HG03196 (cell line): ENCODE measurements at regions not wholly inside any gene's neighbourhood (a gene's known extent, or its start where the extent isn't known, plus 50 kb on each side); places are given as distances from the start of the nearest gene placed in this dataset.

Source experiments
- ATAC-seq: cut with Tn5 transposase; IDR thresholded peaks from one replicate; pipeline ENCODE4 v1.9.1; 2021; ENCODE audit not compliant: unreplicated experiment

- ATAC-seq, result no peak
These were observed 287.4 kb downstream of the MBD2 start for GRCh38 chr18:53937037-53937436.

GRCh38 chr18:53935803-53936202, 288.7 kb downstream of the MBD2 start:
- no peak for ATAC-seq

- no peak for ATAC-seq
These were observed 289.1 kb downstream of the MBD2 start for GRCh38 chr18:53935399-53935798.

- no peak for ATAC-seq
These were observed 304.0 kb downstream of the MBD2 start for GRCh38 chr18:53920312-53921075.

- ATAC-seq, result no peak
These were observed 306.4 kb downstream of the MBD2 start for GRCh38 chr18:53918091-53918490.

- ATAC-seq, result no peak
These were observed 313.3 kb downstream of the MBD2 start for GRCh38 chr18:53911200-53911599.

- no peak for ATAC-seq
These were observed 314.8 kb downstream of the MBD2 start for GRCh38 chr18:53909668-53910067.

- ATAC-seq, result no peak
These were observed 316.5 kb downstream of the MBD2 start for GRCh38 chr18:53907921-53908320.

GRCh38 chr18:53906681-53907080, 317.8 kb downstream of the MBD2 start:
- no peak for ATAC-seq

GRCh38 chr18:53894675-53895442, 329.6 kb downstream of the MBD2 start:
- ATAC-seq, result no peak

GRCh38 chr18:53887447-53887846, 337.0 kb downstream of the MBD2 start:
- ATAC-seq, result no peak

GRCh38 chr18:53886058-53886457, 338.4 kb downstream of the MBD2 start:
- ATAC-seq, result no peak

GRCh38 chr18:53883771-53884170, 340.7 kb downstream of the MBD2 start:
- ATAC-seq, result no peak

GRCh38 chr18:53874103-53874502, 350.4 kb downstream of the MBD2 start:
- ATAC-seq, result no peak

- no peak for ATAC-seq
These were observed 359.7 kb downstream of the MBD2 start for GRCh38 chr18:53864770-53865169.

GRCh38 chr18:53862921-53863320, 361.5 kb downstream of the MBD2 start:
- no peak for ATAC-seq

GRCh38 chr18:53861185-53861584, 363.3 kb downstream of the MBD2 start:
- no peak for ATAC-seq

GRCh38 chr18:53859764-53860163, 364.7 kb downstream of the MBD2 start:
- no peak for ATAC-seq

GRCh38 chr18:53850902-53851301, 373.6 kb downstream of the MBD2 start:
- no peak for ATAC-seq

GRCh38 chr18:53843763-53844162, 380.7 kb downstream of the MBD2 start:
- no peak for ATAC-seq

GRCh38 chr18:53843113-53843760, 381.2 kb downstream of the MBD2 start:
- no peak for ATAC-seq

GRCh38 chr18:53838746-53839145, 385.7 kb downstream of the MBD2 start:
- ATAC-seq, result no peak
